ENCODE measurements at regions not wholly inside any gene's neighbourhood (a gene's known extent, or its start where the extent isn't known, plus 50 kb on each side); places are given as distances from the start of the nearest gene placed in this dataset.
"Not testable (repeated sequence)": the region's sequence is repeated elsewhere in the genome, so short reads cannot be mapped to it uniquely, and the experiment has no call there.

DNA sequence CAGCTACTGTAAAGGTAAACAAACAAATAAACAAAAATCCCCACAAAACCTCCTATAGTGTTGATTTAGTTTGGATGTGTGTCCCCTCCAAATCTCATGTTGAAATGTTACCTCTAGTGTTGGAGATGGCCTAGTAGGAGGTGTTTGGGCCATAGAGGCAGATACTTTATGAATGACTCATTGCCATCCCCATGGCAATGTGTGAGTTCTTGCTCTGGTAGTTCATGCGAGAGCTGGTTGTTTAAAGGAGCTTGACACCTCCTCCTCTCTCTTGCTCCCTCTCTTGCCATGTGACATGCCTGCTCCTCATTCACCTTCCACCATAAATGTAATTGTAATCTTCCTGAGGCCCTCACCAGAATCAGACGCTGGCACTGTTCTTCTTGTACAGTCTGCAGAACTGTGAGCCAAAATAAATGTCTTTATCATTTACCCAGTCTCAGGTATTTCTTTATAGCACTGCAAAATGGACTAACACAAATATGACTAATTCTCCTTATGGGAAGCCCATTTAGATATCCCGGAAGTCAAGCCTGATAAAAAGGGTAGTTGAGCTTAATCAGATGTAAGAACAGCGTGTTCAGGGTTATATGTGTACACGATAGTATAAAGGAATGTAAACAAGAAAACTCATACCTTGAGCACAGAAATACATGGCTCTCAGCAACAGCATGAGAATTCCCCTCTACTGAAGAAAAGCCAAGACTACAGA lies 99.1 kb downstream of the MALL start:
- H3K36me3 ChIP-seq (ENCODE audit: control insufficient read depth, insufficient read depth, low read length); H3K27me3 Mint-ChIP-seq; ATAC-seq (ENCODE audit: low read depth in 2 of 2); H3K9me3 Mint-ChIP-seq; H3K27me3 ChIP-seq (ENCODE audit: control insufficient read depth, insufficient read depth, low read length); H3K9me3 ChIP-seq (ENCODE audit: control insufficient read depth in 2 of 2, low read length in 2 of 2); H3K36me3 Mint-ChIP-seq; H3K4me3 Mint-ChIP-seq; H3K4me3 ChIP-seq (ENCODE audit: low read depth, low read length); DNase-seq; H3K4me1 Mint-ChIP-seq; H3K27ac ChIP-seq (ENCODE audit: insufficient read depth, low read length, poor library complexity, severe bottlenecking); H3K4me1 ChIP-seq (ENCODE audit: control insufficient read depth, insufficient read depth, low read length, poor library complexity, severe bottlenecking); H3K27ac Mint-ChIP-seq: not testable (repeated sequence)

GRCh38 chr2:110020269-110020668 lies 95.4 kb downstream of the MALL start:
- not testable (repeated sequence) for DNase-seq; H3K36me3 Mint-ChIP-seq; H3K27ac Mint-ChIP-seq; H3K4me3 ChIP-seq (ENCODE audit: low read depth, low read length); H3K4me3 Mint-ChIP-seq; H3K4me1 Mint-ChIP-seq; H3K36me3 ChIP-seq (ENCODE audit: control insufficient read depth, insufficient read depth, low read length); H3K27me3 Mint-ChIP-seq; H3K9me3 Mint-ChIP-seq; H3K27me3 ChIP-seq (ENCODE audit: control insufficient read depth, insufficient read depth, low read length); H3K4me1 ChIP-seq (ENCODE audit: control insufficient read depth, insufficient read depth, low read length, poor library complexity, severe bottlenecking); H3K9me3 ChIP-seq (ENCODE audit: control insufficient read depth in 2 of 2, low read length in 2 of 2); H3K27ac ChIP-seq (ENCODE audit: insufficient read depth, low read length, poor library complexity, severe bottlenecking); ATAC-seq (ENCODE audit: low read depth in 2 of 2)

DNA sequence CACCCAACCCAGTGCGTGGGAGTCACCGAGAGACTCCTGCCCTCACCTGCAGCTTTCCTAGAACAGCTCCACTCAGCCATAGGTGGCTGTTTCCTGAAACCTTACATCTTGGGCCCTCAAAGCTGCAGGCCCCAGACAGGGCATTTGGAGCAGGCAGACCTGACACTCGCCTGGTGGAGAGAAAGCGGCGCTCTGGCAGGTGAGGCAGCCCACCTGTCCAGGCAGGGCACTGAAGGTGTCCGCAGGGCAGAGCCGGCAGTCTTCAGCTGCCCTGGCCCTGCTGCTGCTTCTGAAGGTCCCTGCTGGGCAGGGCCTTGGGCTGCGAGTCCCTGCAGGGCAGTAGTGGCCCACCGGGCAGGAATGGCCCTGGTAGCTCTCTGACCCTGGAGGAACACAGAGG lies 93.3 kb downstream of the MALL start:
- DNase-seq; H3K4me1 ChIP-seq (ENCODE audit: control insufficient read depth, insufficient read depth, low read length, poor library complexity, severe bottlenecking); H3K4me3 ChIP-seq (ENCODE audit: low read depth, low read length); H3K9me3 ChIP-seq (ENCODE audit: control insufficient read depth in 2 of 2, low read length in 2 of 2); H3K27me3 ChIP-seq (ENCODE audit: control insufficient read depth, insufficient read depth, low read length); H3K27ac Mint-ChIP-seq; H3K9me3 Mint-ChIP-seq; ATAC-seq (ENCODE audit: low read depth in 2 of 2); H3K36me3 Mint-ChIP-seq; H3K4me3 Mint-ChIP-seq; H3K27ac ChIP-seq (ENCODE audit: insufficient read depth, low read length, poor library complexity, severe bottlenecking); H3K36me3 ChIP-seq (ENCODE audit: control insufficient read depth, insufficient read depth, low read length); H3K27me3 Mint-ChIP-seq; H3K4me1 Mint-ChIP-seq: not testable (repeated sequence)

DNA sequence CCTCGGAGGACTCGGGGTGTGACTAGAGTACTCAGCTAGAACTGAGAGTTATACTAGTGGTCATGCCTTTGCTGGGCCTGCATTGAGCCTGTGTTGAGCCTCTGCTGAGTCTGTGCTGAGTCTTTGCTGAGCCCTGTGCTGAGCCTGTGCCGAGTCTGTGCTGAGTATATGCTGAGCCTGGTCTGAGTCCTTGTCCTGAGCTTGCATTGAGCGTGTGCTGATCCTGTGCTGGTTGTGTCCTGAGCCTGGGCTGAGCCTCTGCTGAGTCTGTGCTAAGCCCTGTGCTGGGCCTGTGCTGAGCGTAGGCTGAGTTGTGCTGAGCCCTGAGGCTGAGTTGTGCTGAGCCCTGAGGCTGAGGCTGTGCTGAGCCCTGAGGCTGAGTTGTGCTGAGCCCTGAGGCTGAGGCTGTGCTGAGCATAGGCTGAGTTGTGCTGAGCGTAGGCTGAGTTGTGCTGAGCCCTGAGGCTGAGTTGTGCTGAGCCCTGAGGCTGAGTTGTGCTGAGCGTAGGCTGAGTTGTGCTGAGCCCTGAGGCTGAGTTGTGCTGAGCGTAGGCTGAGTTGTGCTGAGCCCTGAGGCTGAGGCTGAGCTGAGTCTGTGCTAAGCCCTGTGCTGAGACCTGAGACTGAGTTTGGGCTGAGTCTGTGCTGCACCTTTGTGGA lies 89.4 kb downstream of the MALL start:
- not testable (repeated sequence) for H3K4me3 Mint-ChIP-seq; H3K36me3 Mint-ChIP-seq; H3K4me1 ChIP-seq (ENCODE audit: control insufficient read depth, insufficient read depth, low read length, poor library complexity, severe bottlenecking); H3K4me1 Mint-ChIP-seq; H3K9me3 Mint-ChIP-seq; H3K27ac Mint-ChIP-seq; H3K27ac ChIP-seq (ENCODE audit: insufficient read depth, low read length, poor library complexity, severe bottlenecking); H3K9me3 ChIP-seq (ENCODE audit: control insufficient read depth in 2 of 2, low read length in 2 of 2); H3K27me3 ChIP-seq (ENCODE audit: control insufficient read depth, insufficient read depth, low read length); H3K4me3 ChIP-seq (ENCODE audit: low read depth, low read length); H3K27me3 Mint-ChIP-seq; ATAC-seq (ENCODE audit: low read depth in 2 of 2); H3K36me3 ChIP-seq (ENCODE audit: control insufficient read depth, insufficient read depth, low read length); DNase-seq

DNA sequence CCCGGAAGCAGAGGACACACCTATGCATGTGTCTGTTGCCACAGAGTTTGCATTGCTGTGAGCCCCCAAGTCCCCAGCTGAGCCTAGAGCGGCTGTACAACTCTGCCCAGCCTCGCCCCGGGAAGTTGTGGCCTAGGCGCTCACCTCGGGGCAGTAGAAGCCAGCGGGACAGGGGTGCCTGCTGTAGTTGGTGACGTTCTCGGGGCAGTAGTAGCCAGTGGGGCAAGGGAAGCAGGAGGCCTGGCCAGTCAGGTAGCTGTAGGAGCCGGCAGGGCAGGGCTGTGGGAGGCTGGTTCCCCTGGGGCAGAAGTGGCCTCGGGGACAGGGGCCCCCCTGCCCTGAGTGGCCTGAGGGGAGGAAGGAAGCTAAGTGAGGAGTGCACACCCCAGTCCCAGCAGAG lies 87.2 kb downstream of the MALL start:
- ATAC-seq (ENCODE audit: low read depth in 2 of 2); H3K4me1 Mint-ChIP-seq; H3K27ac ChIP-seq (ENCODE audit: insufficient read depth, low read length, poor library complexity, severe bottlenecking); H3K4me3 ChIP-seq (ENCODE audit: low read depth, low read length); H3K27ac Mint-ChIP-seq; H3K27me3 ChIP-seq (ENCODE audit: control insufficient read depth, insufficient read depth, low read length); H3K36me3 ChIP-seq (ENCODE audit: control insufficient read depth, insufficient read depth, low read length); DNase-seq; H3K27me3 Mint-ChIP-seq; H3K36me3 Mint-ChIP-seq; H3K9me3 ChIP-seq (ENCODE audit: control insufficient read depth in 2 of 2, low read length in 2 of 2); H3K9me3 Mint-ChIP-seq; H3K4me1 ChIP-seq (ENCODE audit: control insufficient read depth, insufficient read depth, low read length, poor library complexity, severe bottlenecking); H3K4me3 Mint-ChIP-seq: not testable (repeated sequence)

GRCh38 chr2:110030894-110031293 lies 84.7 kb downstream of the MALL start:
- not testable (repeated sequence) for DNase-seq; H3K27me3 Mint-ChIP-seq; H3K27ac ChIP-seq (ENCODE audit: insufficient read depth, low read length, poor library complexity, severe bottlenecking); H3K4me3 Mint-ChIP-seq; H3K36me3 Mint-ChIP-seq; H3K36me3 ChIP-seq (ENCODE audit: control insufficient read depth, insufficient read depth, low read length); H3K4me1 Mint-ChIP-seq; H3K4me3 ChIP-seq (ENCODE audit: low read depth, low read length); H3K27ac Mint-ChIP-seq; H3K4me1 ChIP-seq (ENCODE audit: control insufficient read depth, insufficient read depth, low read length, poor library complexity, severe bottlenecking); H3K9me3 Mint-ChIP-seq; H3K9me3 ChIP-seq (ENCODE audit: control insufficient read depth in 2 of 2, low read length in 2 of 2); H3K27me3 ChIP-seq (ENCODE audit: control insufficient read depth, insufficient read depth, low read length)
- peak in 1 of 2 donors; percentile 3 for ATAC-seq (ENCODE audit: low read depth in 2 of 2)

DNA sequence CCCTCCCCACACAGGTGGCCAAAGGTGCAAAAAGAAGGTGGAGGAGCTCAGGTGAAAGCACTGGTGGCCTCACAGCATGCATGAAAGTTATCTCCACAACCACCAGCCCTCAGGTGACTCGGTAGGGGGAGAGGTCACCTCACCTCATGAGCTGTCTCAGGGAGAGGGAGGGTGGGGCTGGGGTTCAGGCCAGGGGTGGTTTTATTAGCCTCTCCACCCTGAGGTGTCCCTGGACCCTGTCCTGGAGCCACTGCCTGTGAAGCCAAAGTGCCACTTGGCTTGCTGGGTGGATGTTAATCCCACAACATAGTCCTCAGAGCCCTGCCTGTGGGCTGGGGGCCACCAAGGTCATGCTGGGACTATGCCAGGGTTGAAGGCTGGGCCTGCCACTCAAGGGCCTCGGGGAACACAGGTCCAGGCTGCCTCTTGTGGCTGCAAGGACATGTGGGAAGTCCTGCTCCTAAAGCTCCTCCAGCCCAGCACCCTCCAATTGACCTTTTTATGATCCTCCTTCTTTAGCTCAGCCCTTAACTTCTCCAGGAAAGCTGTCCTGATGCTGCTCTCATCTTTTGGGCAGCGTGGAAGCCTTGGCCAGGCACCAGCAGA lies 83.8 kb downstream of the MALL start:
- ATAC-seq (ENCODE audit: low read depth in 2 of 2), result not testable (repeated sequence)

More for the DNA sequence above, 83.8 kb downstream of the MALL start:
- H3K27ac ChIP-seq (ENCODE audit: insufficient read depth, low read length, poor library complexity, severe bottlenecking); H3K27me3 ChIP-seq (ENCODE audit: control insufficient read depth, insufficient read depth, low read length); H3K4me3 Mint-ChIP-seq; H3K4me3 ChIP-seq (ENCODE audit: low read depth, low read length); H3K36me3 ChIP-seq (ENCODE audit: control insufficient read depth, insufficient read depth, low read length); H3K36me3 Mint-ChIP-seq; DNase-seq; H3K9me3 ChIP-seq (ENCODE audit: control insufficient read depth in 2 of 2, low read length in 2 of 2); H3K4me1 ChIP-seq (ENCODE audit: control insufficient read depth, insufficient read depth, low read length, poor library complexity, severe bottlenecking); H3K4me1 Mint-ChIP-seq; H3K27ac Mint-ChIP-seq; H3K9me3 Mint-ChIP-seq; H3K27me3 Mint-ChIP-seq: not testable (repeated sequence)

Data from CD4-positive, CD25-positive, alpha-beta regulatory T cell (primary cell).